HG02884 (cell line): ENCODE measurements at regions not wholly inside any gene's neighbourhood (a gene's known extent, or its start where the extent isn't known, plus 50 kb on each side); places are given as distances from the start of the nearest gene placed in this dataset.
A peak's percentile ranks its signal among the peaks of the same experiment; 100 is the strongest.

Experiments used
- ATAC-seq: cut with Tn5 transposase; IDR thresholded peaks from one replicate; pipeline ENCODE4 v1.9.1; 2021; ENCODE audit warnings: mild to moderate bottlenecking, moderate library complexity; ENCODE audit not compliant: unreplicated experiment

GRCh38 chrX:5122181-5122678 is 1106.4 kb downstream of the NLGN4X start:
- ATAC-seq, result no peak

GRCh38 chrX:5117816-5118215 is 1110.9 kb downstream of the NLGN4X start:
- no peak for ATAC-seq

GRCh38 chrX:5113128-5113527 is 1115.5 kb downstream of the NLGN4X start:
- ATAC-seq, result no peak

- ATAC-seq, result no peak
Observed at GRCh38 chrX:5100004-5100403, 1128.7 kb downstream of the NLGN4X start.

GRCh38 chrX:5086388-5086787 is 1142.3 kb downstream of the NLGN4X start:
- no peak for ATAC-seq

- no peak for ATAC-seq
Observed at GRCh38 chrX:5084279-5084678, 1144.4 kb downstream of the NLGN4X start.

- no peak for ATAC-seq
Observed at GRCh38 chrX:5082705-5083104, 1146.0 kb downstream of the NLGN4X start.

- no peak for ATAC-seq
Observed at GRCh38 chrX:5080791-5081190, 1147.9 kb downstream of the NLGN4X start.

- ATAC-seq, result no peak
Observed at GRCh38 chrX:5068550-5068949, 1160.1 kb downstream of the NLGN4X start.

GRCh38 chrX:5057786-5058185 is 1170.9 kb downstream of the NLGN4X start:
- ATAC-seq, result no peak

- no peak for ATAC-seq
Observed at GRCh38 chrX:5054852-5055251, 1173.8 kb downstream of the NLGN4X start.

GRCh38 chrX:5051831-5052491 is 1176.7 kb downstream of the NLGN4X start:
- no peak for ATAC-seq

- no peak for ATAC-seq
Observed at GRCh38 chrX:5042563-5042962, 1186.1 kb downstream of the NLGN4X start.

- no peak for ATAC-seq
Observed at GRCh38 chrX:5031792-5032191, 1196.9 kb downstream of the NLGN4X start.

GRCh38 chrX:5015451-5015850 is 1213.2 kb downstream of the NLGN4X start:
- ATAC-seq, result no peak

GRCh38 chrX:4994855-4995254 is 1233.8 kb downstream of the NLGN4X start:
- ATAC-seq, result no peak

GRCh38 chrX:4978613-4979012 is 1250.1 kb downstream of the NLGN4X start:
- ATAC-seq, result no peak

- ATAC-seq, result no peak
Observed at GRCh38 chrX:4971646-4972045, 1257.0 kb downstream of the NLGN4X start.

- ATAC-seq, result no peak
Observed at GRCh38 chrX:4964112-4964511, 1250.7 kb upstream of the PRKX start.

GRCh38 chrX:4963432-4963831 is 1250.0 kb upstream of the PRKX start:
- no peak for ATAC-seq

GRCh38 chrX:4944767-4945166 is 1231.3 kb upstream of the PRKX start:
- ATAC-seq, result no peak

- peak; percentile 26 for ATAC-seq
Observed at GRCh38 chrX:4936315-4936714, 1222.9 kb upstream of the PRKX start.

GRCh38 chrX:4935846-4936245 is 1222.4 kb upstream of the PRKX start:
- ATAC-seq, result peak; percentile 90
